Fibroblast of upper back skin (primary cell): ENCODE measurements at regions not wholly inside any gene's neighbourhood (a gene's known extent, or its start where the extent isn't known, plus 50 kb on each side); places are given as distances from the start of the nearest gene placed in this dataset.

Experiments used
- DNase-seq: peaks from one replicate; pipeline ENCODE4 v3.0.0-alpha.2; 2013

GRCh38 chr21:43364261-43364510 is 62.7 kb downstream of the SIK1 start:
- DNase-seq = no peak

- no peak for DNase-seq
Measured at GRCh38 chr21:43363506-43364260, 63.2 kb downstream of the SIK1 start.

GRCh38 chr21:43362915-43363314 is 64.0 kb downstream of the SIK1 start:
- DNase-seq = no peak

GRCh38 chr21:43362321-43362791 is 64.6 kb downstream of the SIK1 start:
- peak; percentile 78 for DNase-seq

DNA sequence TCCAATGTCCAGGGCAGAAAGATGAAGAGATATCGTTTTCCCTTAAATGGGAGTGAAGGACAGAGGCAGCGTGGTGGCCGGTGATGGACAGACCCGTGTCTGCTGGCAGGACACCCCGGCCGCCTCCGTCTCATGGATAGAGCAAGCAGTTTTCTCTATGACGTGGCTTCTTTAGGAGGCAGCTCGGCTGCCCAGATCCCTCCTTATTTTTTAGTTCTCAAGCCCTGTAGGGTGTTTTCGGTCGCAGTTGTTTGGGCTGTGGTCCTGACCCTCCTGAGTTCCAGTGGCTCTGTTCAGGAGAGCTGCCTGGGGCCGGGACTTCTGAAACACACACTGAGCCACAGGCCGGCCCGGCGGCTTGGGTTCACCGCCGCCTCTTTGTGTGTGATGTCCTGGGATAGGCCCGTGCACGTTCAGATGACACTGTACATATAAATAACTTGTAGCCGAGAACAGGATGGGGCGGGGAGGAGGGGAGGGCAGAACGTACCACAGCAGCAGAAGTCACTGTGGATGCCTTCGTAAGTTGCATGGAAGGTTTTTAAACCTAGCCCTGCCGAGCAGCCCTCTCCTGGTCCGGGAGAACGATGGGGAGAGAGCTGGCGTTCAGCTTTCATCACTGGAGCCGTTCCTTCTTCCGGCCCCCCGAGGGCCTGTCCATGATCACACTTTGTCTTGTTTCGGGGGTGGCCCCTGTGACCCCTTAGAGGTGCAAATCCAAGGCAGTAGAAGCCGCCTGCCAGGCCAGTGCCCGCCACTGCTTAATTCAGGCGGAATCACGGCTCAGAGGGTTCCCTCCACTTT is 65.2 kb downstream of the SIK1 start:
- peak; percentile 63 for DNase-seq

- peak; percentile 39 for DNase-seq
Measured at GRCh38 chr21:43361127-43361492, 65.8 kb downstream of the SIK1 start.

- DNase-seq = no peak
Measured at GRCh38 chr21:43360441-43361126, 66.3 kb downstream of the SIK1 start.

GRCh38 chr21:43358940-43359822 is 67.8 kb downstream of the SIK1 start:
- no peak for DNase-seq

- DNase-seq = no peak
Measured at GRCh38 chr21:43357715-43358430, 69.1 kb downstream of the SIK1 start.

DNA sequence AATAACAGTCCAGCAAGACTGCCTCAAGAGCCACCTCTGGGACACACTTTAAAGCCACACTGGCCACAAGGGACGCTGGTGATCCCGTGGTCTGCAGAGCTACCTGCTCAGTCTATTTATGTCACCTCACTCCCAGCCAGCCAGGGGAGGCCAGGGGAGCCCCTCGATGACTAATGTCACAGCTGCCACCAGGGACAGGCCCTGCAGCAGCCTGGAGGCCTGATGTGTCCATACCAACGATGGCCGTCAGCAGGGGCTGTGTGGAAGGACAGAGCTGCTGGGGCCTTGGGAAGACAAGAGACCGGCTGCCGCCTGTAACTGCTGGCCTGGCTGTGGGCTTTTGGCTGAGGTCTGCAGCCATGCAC is 71.0 kb downstream of the SIK1 start:
- DNase-seq = no peak

DNA sequence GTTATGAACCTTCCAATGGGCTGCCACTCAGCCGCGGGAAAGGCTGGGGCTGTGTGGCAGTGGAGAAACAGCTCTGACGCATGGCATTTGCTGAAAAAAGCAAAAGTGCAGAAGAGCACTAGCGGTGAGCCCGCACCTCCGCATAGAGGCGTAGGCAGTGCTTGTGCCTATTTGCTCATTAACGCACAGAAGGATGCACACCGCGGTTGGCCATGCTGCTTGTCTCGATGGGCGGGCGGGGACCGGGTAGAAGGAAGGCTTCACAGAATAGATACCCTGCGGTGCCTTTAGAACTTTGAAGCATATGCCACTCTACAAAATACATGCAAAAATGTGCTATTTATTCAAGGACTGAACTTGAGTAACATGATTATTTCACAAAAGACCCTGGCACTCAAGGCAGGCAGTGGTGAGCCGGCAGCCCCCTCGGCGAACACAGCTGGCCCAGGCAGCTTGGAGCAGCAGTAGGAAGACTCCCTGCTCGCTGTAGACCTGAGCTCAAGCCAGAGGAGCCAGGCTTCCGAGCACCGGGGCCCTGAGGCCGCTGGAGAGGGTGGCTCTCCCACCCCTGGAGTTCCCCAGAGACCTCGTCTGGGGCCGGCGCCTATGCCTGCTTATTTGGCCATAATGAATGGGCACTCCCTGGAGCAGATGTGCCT is 71.5 kb downstream of the SIK1 start:
- DNase-seq = no peak

- DNase-seq = no peak
Measured at GRCh38 chr21:43354666-43355065, 72.3 kb downstream of the SIK1 start.

GRCh38 chr21:43354026-43354420 is 72.9 kb downstream of the SIK1 start:
- DNase-seq = no peak

- DNase-seq = no peak
Measured at GRCh38 chr21:43353282-43354025, 73.5 kb downstream of the SIK1 start.

DNA sequence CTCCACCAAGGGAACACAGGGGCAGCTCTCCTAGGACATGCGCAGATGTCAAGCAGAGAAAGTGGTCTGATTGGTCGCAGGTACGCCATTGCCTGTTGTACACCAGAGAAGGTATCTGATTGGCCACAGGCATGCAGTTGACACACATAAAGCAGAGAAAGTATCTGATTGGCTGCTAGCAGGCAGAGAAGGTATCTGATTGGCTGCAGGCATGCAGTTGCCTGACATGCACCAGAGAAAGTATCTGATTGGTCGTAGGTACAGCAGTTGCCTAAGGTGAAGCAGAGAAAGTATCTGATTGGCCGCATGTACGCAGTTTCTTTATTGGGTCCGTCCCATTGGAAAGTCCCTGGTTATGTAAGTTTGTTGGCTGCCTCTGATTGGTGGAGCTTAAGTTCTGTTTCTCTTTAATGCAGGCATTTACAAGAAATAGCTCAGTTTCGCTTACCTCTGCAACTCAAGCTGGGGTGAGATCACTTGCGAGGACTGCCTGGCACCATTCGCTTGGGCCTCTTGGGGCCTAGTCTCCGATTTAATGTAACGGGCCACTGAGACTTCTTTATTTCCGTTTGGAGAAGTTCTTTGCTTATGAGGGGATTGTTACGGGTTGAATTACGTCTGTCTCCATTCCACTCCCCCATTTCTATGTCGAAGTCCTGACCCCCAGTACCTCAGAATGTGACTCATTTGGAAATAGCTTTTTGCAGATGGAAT is 74.2 kb downstream of the SIK1 start:
- DNase-seq = peak; percentile 33

GRCh38 chr21:43352154-43352537 is 74.8 kb downstream of the SIK1 start:
- no peak for DNase-seq

DNA sequence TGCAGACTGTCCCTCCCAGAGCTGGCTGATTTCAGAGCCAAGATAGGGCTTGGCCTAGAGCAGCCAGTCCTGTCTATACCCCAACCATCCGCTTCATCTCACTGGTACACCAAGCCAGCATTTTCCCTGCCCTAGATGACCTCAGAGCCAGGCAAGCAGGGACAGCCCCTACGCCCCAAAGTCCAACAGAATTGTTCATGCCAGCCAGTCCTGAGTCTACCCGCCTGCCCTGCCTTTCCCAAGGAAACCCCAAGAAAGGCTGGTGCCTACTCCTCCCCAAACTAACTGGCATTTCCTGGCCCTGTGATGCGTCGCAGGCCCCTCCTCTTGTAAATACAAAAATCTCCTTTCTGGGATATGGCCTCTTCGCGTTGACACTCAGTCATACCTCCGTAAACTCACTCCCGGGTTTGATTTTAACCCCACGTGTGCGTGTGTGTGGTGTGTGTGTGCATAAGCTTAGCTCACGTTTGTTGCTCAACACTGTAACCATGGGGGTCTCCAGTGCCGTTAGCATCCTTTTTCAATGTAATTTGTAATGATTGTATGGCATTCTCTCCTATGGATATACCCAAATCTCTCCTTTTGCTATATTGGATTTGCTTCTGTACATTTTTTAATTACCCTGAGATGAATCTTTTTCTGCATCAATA is 75.3 kb downstream of the SIK1 start:
- DNase-seq = no peak

DNA sequence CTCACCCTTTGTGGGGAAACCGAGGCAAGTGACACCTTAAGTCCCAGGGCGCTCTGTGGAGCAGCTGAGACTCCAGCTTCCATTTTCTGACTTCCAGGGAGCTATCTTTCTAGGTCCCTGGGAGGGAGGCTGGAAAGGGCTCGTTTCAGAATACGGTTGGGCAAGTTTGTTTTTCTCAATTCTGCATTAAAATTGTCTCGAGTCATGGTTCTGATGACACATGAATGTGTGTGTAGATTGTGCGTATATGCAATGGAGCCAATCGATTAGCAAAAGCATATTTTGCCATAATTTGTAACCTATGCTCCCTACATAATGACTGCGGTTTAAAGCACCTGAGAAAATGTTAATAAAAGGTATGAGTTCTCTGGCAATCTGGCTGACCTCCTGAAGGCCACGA is 77.3 kb downstream of the SIK1 start:
- no peak for DNase-seq

- DNase-seq = no peak
Measured at GRCh38 chr21:43348801-43349261, 78.1 kb downstream of the SIK1 start.
